Neural crest cell (in vitro differentiated cells): ENCODE measurements at regions not wholly inside any gene's neighbourhood (a gene's known extent, or its start where the extent isn't known, plus 50 kb on each side); places are given as distances from the start of the nearest gene placed in this dataset.

Experiments
- DNase-seq: peaks from one replicate; pipeline ENCODE4 v3.0.0; 2021; ENCODE audit warnings: low read depth, mixed read lengths, low spot score
- H3K27ac Mint-ChIP-seq: one replicate; pipeline ENCODE4 v1.8.0; 2021; ENCODE audit warnings: mild to moderate bottlenecking, mixed read lengths; ENCODE audit not compliant: unreplicated experiment
- H3K27me3 Mint-ChIP-seq: 2 replicates; pipeline ENCODE4 v1.8.0; 2021; ENCODE audit warnings: low read depth, mild to moderate bottlenecking, mixed read lengths
- H3K36me3 Mint-ChIP-seq: 2 replicates; pipeline ENCODE4 v1.8.0; 2021; ENCODE audit warnings: low read depth, mild to moderate bottlenecking, mixed read lengths
- H3K4me1 Mint-ChIP-seq: 2 replicates; pipeline ENCODE4 v1.8.0; 2021; ENCODE audit warnings: mixed read lengths
- H3K4me3 Mint-ChIP-seq: one replicate; pipeline ENCODE4 v1.8.0; 2021; ENCODE audit warnings: mild to moderate bottlenecking, mixed read lengths
- H3K9me3 Mint-ChIP-seq: 2 replicates; pipeline ENCODE4 v1.8.0; 2021; ENCODE audit warnings: mixed read lengths
- TF ChIP-seq, protein P1 (sequence below): fragments of 200-600 bp; sonication (generic); conservative IDR thresholded peaks from 2 replicates; pipeline ENCODE4 v1.5.0; 2021; ENCODE audit warnings: antibody characterized with exemption, mild to moderate bottlenecking

DNA sequence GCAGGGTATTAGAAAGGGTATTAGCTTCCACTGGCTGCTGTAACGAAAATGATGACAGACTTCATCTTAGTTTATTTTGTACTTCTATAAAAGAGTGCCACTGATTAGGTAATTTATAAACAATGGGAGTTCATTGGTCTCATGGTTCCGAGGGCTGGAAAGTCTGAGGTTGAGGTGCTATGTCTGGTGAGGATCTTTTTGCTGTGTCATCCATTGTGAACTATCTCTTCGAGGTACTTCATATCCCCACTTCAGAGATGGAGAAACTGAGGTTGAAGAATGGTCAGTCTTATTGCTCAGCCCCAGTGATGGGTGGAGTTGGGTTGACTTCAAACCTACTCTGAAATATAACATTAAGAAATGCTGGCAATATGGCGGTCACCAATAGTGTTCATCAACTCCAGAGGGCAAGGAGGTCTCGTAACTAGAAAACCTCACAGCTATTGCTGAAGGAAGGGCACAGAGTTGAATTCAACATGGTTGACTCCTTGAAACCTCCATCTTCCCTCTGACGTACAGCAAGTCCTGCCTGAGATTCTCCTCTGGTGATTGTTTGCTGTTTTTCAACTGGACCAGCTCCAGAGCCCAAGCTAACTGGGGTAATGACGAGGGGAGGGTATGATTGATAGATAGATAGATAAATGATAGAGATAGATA lies 53.6 kb upstream of the SHOX start:
- Mint-ChIP-seq H3K36me3 (no peaks in the 10 kb centered on the region), H3K4me3 (no peak overlapping the region), H3K27ac (no peak overlapping the region), H3K4me1 (no peaks in the 10 kb centered on the region), H3K27me3 (peaks cover 63% of the 10 kb centered on the region), H3K9me3 (peaks cover 20% of the 10 kb centered on the region)
- TF ChIP-seq, protein P1, sequence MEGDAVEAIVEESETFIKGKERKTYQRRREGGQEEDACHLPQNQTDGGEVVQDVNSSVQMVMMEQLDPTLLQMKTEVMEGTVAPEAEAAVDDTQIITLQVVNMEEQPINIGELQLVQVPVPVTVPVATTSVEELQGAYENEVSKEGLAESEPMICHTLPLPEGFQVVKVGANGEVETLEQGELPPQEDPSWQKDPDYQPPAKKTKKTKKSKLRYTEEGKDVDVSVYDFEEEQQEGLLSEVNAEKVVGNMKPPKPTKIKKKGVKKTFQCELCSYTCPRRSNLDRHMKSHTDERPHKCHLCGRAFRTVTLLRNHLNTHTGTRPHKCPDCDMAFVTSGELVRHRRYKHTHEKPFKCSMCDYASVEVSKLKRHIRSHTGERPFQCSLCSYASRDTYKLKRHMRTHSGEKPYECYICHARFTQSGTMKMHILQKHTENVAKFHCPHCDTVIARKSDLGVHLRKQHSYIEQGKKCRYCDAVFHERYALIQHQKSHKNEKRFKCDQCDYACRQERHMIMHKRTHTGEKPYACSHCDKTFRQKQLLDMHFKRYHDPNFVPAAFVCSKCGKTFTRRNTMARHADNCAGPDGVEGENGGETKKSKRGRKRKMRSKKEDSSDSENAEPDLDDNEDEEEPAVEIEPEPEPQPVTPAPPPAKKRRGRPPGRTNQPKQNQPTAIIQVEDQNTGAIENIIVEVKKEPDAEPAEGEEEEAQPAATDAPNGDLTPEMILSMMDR, result no peak
- DNase-seq, result no peak

DNA sequence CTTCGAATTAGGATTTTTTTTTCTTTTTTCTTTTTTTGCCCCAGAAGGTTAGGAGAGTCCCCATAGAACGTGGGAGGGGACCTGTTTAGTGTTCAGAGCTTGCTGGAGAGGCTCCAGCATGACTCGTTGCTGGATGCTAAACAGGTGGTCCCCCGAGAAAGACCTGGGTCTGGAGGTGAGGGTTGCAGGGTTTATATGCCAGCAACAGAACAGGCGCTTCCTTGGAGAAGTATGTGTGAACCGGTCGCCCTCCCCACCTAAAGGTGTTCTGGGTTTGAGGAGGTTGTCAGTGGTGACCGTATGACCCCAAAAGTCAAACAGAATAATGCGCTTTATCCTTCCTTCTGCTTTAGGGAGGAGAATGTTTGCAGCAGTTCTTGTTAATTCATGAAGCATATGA lies 52.1 kb upstream of the SHOX start:
- no peak for DNase-seq
- TF ChIP-seq, protein P1, result no peak
- peaks cover 64% of the 10 kb centered on the region for H3K27me3 Mint-ChIP-seq
- no peak overlapping the region for H3K27ac Mint-ChIP-seq
- H3K4me1 Mint-ChIP-seq, result no peaks in the 10 kb centered on the region
- H3K9me3 Mint-ChIP-seq, result peaks cover 20% of the 10 kb centered on the region
- no peak overlapping the region for H3K4me3 Mint-ChIP-seq
- no peaks in the 10 kb centered on the region for H3K36me3 Mint-ChIP-seq

DNA sequence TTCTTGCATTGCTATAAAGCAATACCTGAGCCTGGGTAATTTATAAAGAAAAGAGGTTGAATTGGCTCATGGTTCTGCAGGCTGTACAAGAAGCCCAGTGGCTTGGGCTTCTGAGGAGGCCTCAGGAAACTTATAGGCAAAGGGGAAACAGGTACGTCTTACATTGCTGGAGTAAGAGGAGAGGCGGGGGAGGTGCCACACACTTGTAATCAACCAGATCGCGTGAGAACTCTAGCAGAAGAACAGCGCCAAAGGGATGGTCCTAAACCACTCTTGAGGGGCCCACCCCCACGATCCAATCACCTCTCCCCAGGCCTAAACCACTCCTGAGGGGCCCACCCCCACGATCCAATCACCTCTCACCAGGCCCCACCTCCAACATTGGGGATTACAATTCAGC lies 50.6 kb upstream of the SHOX start:
- H3K27ac Mint-ChIP-seq, result no peak overlapping the region
- H3K4me1 Mint-ChIP-seq, result no peaks in the 10 kb centered on the region
- peaks cover 68% of the 10 kb centered on the region for H3K27me3 Mint-ChIP-seq
- no peaks in the 10 kb centered on the region for H3K36me3 Mint-ChIP-seq
- TF ChIP-seq, protein P1, result no peak
- no peak overlapping the region for H3K4me3 Mint-ChIP-seq
- no peak for DNase-seq
- peaks cover 20% of the 10 kb centered on the region for H3K9me3 Mint-ChIP-seq
